ENCODE measurements at regions not wholly inside any gene's neighbourhood (a gene's known extent, or its start where the extent isn't known, plus 50 kb on each side); places are given as distances from the start of the nearest gene placed in this dataset.
"Not testable (repeated sequence)": the region's sequence is repeated elsewhere in the genome, so short reads cannot be mapped to it uniquely, and the experiment has no call there.

DNA sequence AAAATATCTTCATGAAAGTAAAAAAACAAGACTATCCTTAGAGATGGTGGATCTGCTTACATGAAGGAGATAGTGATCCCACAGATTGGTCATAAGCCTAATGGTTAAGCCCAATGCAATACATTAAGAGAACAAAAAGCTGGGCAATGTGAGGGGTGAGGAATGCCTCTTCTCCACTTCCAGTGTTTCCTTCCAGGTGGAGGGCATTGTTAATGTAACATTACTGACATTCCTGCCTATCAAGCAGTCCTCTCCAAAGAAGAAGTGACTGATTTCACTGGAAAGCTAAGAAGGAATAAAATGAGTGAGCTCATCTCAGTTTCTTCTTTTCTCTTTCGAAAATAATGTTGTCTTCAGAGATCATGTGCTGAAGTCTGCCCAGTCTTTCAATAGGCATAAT, 207.8 kb downstream of the RAB38 start:
- no peak for DNase-seq

DNA sequence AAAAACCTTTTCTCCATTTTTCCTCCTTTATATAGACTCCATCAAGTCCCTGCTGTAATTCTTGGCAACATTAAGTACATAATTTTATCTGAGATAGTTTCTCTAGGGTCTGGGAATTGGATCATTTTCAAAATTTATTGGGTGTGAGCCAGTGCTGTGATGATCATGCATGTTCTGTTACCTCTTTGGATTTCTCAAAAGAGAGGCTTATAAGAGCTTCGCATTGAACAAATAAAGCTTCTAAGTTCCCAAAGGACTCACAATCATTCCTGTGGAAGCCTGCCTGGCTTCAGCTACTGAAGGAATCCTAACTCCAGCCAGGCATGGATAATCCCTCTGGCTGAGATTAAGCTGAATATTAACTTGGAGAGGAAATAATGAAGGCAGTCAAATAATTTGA, 208.5 kb downstream of the RAB38 start:
- DNase-seq: no peak

DNA sequence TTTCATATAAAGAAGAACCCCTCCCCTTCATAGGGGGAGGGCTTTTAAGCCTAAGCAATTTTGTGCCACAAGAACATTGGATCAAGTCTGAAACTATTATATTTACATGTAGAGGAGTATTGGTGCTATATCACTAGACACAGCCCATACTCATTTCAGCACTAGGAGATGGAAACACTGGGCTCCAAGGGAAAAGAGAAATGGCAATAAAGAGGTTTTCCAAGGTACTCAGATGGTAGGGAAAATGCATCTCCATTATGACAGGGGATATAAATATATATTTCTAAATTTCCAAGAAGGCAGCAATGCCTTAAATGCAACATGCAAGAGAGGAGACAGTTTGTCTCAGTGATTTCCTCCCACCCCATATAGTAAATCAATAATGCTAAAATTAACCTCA, 209.0 kb downstream of the RAB38 start:
- no peak for DNase-seq

DNA sequence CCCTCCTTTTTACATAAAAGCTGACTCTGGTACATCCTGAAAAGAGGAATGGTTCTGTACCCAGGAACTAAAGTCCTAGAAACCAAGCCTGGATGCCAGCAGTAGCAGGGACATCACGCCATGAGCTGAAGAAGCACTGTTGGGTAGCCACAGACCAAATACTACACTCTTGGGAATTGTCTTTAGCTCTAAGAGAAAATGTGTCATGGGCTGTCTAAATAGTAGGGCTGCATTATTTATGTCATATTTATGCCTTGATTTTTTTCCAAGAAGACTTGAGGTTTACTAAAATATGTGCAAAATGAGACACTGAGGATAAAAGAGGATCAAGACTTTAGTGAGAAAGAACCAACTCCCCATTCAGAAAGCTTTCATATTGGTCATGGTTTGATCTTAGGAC, 213.6 kb downstream of the RAB38 start:
- no peak for DNase-seq

DNA sequence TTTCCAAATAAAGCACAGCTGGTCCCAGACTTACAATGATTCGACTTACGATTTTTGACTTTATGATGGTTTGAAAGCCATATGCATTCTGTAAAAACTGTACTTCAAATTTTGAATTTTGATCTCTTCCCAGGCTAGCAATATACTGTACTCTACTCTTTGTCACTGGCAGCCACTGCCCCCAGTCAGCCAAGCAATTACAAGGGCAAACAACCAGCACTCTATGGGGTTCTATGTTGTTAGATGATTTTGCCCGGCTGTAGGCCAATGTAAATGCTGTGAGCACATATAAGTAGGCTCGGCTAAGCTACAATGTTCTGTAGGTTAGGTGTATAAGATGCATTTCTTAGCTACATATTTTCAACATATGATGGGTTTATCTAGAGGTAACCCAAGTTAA, 217.3 kb downstream of the RAB38 start:
- no peak for DNase-seq

GRCh38 chr11:87954476-87954875, 220.8 kb downstream of the RAB38 start:
- DNase-seq: no peak

DNA sequence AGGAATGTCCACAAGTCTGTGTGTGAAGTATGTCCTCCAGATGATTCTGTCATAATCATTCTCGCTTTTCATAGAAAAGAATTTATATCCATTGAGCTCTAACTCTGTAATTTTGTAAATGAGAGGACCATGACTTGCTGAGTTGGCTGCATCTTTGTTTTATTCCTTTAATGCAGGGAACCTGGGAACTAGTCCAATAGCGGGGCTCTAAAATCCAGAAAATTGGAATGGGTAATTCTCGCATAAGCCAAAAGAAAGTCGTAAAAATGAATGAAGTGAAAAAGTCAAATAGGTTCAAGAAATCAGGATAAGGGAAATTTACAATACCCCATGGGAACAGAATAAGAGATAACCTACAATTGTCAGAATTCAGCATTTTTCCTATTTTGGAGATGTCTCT, 232.5 kb downstream of the RAB38 start:
- DNase-seq: no peak

- DNase-seq: no peak
These were observed 241.1 kb downstream of the RAB38 start for GRCh38 chr11:87934182-87934581.

DNA sequence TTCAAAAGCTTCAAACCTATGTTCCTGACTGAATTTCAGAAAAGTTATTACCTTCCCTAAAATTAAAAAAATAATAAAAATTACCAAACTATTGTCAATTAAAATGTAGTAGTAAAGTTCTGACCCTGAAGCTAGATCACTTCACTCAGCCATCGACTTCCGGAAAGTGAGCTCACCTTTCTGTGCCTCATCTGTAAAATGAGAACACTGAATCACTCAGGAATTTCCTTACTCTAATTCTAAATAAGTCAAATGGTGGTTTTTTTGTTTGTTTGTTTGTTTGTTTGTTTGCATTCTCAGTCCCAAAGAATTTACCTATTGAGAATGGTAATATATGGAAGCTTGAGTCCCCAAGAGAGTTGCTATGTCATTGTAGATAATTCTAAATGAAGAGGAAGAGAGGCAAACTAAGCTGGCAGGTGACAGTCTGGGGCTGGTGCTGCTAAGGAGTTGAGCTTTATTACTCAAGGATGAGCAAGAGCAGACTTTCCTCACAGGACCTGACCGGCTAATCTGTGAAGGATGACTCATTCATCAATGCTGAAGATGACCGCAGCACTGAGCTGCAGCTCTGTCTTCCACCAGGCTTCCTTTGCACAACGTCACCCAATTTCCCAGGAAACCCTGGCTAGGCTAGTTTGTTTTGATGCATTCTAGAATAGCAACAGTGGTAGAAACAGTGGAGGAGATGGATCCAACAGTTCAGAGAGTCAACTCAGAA, 248.8 kb downstream of the RAB38 start:
- no peak for DNase-seq

- no peak for DNase-seq
These were observed 251.1 kb downstream of the RAB38 start for GRCh38 chr11:87924125-87924524.

DNA sequence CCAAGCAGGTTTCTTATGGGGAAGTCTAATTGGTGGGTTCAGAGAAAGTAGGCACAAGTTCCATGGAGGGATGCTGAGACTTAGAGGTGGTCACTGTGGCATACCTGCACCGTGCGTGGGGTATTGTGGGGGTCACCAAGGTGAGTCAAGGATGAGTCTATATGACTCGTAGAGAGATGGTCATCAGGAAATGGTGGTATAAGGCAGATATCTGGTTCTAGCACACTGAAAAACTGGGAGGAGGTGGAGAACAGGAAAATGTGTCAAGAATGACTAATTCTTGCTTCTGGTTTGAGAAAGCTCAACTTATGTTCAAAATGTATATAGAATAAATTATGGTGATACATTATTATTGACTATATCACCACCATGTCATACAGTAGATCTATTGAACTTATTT, 258.1 kb downstream of the RAB38 start:
- DNase-seq: no peak

DNA sequence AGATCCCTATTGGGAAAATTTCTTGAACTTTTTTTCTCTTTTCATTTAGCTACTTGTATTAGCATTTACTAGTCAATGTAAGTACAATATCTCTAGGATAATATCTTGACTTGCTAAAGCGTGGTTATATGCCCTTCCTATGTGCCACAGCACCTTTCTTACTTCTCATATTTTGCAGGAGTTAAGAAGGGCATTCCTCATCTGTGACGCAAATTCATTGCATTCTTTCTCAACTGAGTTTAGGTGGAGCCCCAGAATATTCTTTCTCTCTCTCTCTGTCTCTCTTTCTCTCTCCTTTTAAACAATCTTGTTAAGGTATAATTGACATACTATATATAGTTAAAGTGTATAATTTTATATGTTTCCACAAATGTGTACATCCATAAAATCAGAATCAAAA, 266.1 kb downstream of the RAB38 start:
- DNase-seq: no peak

DNA sequence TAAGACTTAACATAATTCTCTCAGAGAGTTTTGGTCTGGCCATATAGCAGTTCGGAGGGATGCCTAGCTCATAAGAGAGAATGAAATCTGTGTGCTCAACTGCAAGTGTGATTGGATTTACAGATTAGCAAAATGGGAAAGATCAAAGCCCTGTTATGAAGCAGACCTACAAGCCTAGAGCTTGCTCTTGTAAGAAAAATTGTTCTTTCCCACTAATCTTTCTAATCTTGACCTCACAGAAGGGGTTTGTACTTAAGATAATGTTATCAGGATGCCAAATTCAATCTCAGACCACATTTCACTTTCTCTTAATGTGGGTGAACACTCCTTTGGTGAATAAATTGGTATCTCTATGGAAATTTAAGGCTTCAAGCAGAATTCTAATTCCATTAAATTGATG, 267.2 kb downstream of the RAB38 start:
- DNase-seq: no peak

DNA sequence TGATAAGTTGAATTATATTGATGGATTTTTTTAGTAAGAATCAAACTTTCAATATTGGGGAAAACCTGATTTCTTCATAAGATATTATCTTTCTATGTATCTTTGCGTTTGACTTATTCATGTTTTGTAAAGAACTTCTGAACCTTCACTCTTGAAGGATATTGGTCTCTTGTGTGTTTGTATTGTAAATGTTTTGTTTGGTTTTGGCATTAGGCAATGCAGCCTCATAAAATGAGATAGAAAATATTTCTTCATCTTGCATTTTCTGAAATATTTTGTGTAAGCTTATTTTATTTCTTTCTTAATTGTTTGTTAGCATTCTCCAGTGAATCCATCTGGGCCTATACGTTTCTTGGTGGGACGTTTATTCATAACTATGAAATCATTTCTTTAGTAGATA, 271.9 kb downstream of the RAB38 start:
- no peak for DNase-seq

DNA sequence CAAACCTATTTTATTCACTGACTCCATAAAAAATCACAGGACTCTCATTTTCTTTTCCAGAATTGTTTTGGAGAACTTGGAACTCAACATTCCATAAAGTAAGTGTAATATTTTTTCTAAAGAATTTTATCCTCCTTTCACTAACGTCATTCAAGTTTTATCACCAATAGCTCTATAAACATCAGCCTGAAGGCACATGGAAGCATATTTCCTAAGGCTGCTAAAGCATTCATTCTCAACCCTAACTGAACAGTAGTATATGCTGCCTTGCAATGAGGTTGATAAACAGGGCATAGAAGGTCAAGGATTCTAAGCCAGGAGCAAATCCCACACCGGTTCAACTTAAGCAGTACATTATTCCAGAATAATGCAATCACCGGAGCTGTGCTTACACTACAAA, 273.9 kb downstream of the RAB38 start:
- no peak for DNase-seq

DNA sequence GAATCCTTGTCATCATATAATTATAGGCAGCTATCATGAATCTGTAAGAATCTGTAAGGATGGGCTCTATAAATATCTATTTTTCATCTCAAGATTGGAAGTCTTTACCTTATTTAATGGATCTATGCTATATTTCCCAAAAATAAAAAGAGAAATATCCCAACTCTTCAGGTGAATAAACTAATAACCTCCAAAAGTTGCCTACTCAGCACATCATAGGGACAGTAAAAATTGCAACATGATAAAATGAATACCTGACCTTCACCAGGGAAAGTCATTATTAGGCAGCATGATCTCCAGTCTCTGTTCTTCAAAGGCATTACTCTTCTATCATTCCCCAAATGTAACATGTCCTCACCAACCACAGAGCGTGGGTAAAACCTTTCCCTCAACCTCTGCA, 277.3 kb downstream of the RAB38 start:
- DNase-seq: no peak

DNA sequence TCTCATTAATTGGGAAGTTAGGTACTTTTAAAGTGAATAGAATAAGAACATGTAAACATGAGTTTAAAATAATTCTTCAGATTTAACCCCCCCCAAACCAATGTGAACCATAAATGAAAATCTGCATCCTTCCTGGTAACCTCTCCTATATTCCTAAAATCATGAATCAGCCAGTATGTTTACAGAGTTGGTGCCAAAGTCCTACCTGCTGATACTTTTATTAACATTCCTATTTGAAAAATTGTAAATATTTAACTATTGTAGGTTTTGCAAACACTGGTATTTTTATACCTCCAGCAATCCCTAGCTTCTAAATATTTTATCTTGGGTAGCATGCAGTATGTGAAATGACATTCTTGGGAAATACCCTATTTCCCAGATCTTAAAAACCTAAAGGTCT, 278.2 kb downstream of the RAB38 start:
- no peak for DNase-seq

- DNase-seq: no peak
These were observed 280.3 kb downstream of the RAB38 start for GRCh38 chr11:87894961-87895360.

- no peak for DNase-seq
These were observed 283.0 kb downstream of the RAB38 start for GRCh38 chr11:87892291-87892690.

- DNase-seq: no peak
These were observed 286.1 kb downstream of the RAB38 start for GRCh38 chr11:87889126-87889525.

GRCh38 chr11:87885084-87885483, 290.2 kb downstream of the RAB38 start:
- not testable (repeated sequence) for DNase-seq

GRCh38 chr11:87879118-87879517, 296.1 kb downstream of the RAB38 start:
- no peak for DNase-seq

DNA sequence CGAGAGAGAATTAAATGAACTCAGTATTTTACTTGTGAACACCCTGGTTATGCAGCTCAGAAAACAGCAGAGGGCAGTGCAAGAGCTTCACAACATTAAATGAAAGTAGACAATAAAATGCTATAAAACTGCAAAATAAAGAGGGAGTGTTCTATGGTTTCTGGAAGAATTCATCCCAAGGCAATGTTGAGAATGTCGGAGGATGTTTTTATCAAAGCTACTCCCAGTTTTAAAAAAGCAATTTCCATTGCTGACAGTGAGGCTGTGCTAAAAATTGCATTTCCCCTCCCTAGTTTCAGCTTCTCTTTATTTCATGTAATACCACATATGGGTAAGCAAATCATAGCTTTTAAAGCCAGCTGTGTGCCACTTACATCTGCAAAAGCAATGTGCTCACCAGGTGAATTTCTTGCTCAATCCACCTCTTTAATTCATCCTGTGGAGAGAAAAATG, 296.8 kb downstream of the RAB38 start:
- no peak for DNase-seq

DNA sequence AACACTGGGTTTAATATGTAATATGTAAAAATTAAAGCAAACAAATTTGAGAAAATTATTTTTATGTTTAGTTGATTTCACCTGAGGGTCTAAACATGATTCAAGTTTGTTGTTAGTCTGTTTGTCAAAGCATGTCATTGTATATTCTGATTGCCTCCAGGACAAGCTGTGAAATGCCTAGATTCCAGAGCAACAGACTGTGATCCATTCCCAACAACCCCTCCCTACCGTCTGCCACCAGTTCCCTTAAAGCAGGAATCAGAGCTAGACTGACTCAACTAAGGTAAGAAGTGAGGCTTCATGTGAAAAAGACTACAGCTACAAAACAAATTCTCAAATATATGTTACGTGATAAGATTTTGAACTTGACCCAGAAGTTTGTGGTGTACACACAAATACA, 304.2 kb downstream of the RAB38 start:
- DNase-seq: no peak

GRCh38 chr11:87870086-87870485, 305.2 kb downstream of the RAB38 start:
- no peak for DNase-seq
